Epithelial cell of esophagus (primary cell): ENCODE measurements at regions not wholly inside any gene's neighbourhood (a gene's known extent, or its start where the extent isn't known, plus 50 kb on each side); places are given as distances from the start of the nearest gene placed in this dataset.

Experiments used
- DNase-seq: peaks from one replicate; pipeline ENCODE4 v3.0.0; 2010; ENCODE audit warnings: low read depth
- H3K4me3 ChIP-seq: 2 replicates; pipeline ENCODE4 v1.5.1; 2011; ENCODE audit warnings: mild to moderate bottlenecking, low read length, control low read depth
- TF ChIP-seq, protein P1 (sequence below): IDR thresholded peaks from 2 replicates; pipeline ENCODE4 v1.5.1; 2011; ENCODE audit warnings: low read depth, mild to moderate bottlenecking, low read length, control low read depth, inconsistent platforms; ENCODE audit not compliant: insufficient read depth; ENCODE audit errors: missing control alignments

DNA sequence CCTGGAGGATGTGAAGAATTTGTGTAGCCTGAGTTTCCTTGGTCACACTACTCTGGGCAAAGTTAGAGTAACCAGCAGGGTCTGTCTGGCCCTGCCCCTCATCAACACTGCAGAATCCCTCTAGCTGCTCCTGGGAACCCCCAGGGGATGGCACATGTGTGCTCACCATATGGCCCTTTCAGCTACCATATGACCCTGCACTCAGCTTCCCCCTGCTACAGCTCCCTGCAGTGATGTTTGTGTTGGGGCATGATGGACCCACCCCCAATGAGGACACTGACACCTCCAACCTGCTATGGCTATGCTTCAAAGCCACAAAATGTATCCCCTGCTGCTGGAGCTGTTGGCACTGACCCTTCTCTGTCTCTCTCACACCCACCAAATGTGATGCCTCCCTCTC is 152.7 kb downstream of the SNX18 start:
- DNase-seq, result no peak
- H3K4me3 ChIP-seq, result no peak overlapping the region
- TF ChIP-seq, protein P1, sequence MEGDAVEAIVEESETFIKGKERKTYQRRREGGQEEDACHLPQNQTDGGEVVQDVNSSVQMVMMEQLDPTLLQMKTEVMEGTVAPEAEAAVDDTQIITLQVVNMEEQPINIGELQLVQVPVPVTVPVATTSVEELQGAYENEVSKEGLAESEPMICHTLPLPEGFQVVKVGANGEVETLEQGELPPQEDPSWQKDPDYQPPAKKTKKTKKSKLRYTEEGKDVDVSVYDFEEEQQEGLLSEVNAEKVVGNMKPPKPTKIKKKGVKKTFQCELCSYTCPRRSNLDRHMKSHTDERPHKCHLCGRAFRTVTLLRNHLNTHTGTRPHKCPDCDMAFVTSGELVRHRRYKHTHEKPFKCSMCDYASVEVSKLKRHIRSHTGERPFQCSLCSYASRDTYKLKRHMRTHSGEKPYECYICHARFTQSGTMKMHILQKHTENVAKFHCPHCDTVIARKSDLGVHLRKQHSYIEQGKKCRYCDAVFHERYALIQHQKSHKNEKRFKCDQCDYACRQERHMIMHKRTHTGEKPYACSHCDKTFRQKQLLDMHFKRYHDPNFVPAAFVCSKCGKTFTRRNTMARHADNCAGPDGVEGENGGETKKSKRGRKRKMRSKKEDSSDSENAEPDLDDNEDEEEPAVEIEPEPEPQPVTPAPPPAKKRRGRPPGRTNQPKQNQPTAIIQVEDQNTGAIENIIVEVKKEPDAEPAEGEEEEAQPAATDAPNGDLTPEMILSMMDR, result no peak

DNA sequence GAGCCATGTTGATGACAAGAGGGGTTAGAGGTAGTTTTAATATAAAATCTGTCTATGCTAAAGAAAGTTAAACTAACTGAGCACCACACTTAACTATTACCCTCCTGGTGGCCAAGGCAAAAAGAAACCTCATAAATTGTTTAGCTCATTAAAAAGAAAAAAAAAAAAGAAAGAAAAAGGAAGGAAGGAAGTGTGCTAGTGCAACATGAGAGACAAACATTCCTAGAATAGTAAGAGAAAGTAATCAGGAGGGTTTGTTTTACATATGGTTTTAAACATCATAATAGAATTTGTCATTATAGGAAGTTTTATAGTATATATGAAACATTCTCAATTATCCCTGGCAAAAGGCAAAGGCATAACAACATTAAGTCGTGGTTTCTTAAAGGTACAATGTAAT is 152.3 kb downstream of the SNX18 start:
- H3K4me3 ChIP-seq, result no peak overlapping the region
- TF ChIP-seq, protein P1, result no peak
- no peak for DNase-seq

DNA sequence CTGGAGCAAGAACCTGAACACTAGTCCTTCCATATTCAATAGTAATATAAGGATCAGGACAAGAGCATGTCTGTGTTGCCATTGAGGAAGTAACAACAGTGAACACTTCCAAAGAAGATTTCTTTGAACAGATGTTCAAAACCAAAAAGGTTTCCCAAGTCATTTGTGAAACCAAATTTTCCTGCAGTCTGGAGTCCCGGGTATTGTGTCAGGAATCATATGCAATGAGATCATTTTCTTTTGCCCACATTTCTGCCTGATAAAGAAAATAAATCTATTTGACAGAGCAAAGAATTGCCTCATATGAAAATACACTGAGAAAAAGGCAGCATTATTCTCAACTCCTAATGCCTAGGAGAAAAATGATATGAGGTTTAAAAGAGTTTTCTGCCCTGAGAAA is 151.7 kb downstream of the SNX18 start:
- TF ChIP-seq, protein P1, result no peak
- no peak for DNase-seq
- H3K4me3 ChIP-seq, result no peak overlapping the region

DNA sequence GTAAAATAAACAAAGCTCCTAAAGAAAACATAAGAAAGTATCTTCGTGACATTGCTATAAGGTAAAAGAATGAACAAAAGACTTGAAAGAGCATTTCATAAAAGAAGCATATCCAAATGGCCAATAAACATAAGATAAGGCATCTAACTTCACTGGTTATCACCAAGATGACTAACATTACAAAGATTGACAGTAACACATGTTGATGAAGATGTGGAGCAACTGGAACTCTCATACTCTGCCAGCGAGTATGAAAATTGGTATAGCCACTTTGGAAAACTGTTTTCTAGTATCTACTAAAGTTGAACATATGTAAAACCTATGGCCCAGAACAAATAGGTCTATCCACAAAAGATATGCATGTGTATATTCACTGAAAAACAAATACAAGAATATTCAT is 150.5 kb downstream of the SNX18 start:
- no peak overlapping the region for H3K4me3 ChIP-seq
- no peak for DNase-seq
- TF ChIP-seq, protein P1, result no peak

DNA sequence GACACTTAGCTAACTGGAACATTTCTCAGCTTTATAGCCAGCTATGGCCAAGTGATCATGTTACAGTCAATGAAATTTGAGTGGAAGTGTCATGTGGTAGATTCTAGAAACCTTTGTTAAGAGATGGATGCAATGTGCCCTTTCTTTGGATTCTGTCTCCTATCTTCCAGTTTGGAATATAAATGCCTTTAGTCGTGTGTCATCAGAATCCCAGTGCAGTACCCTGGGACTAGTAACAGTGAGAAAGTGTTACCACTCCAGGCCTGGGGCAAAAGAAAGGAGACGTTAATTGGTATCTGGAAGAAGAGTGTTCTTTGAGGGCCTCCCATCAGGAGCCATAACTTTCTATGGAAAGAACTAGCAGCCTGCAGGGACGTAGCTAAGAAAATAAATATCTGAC is 149.6 kb downstream of the SNX18 start:
- DNase-seq, result no peak
- TF ChIP-seq, protein P1, result no peak
- no peak overlapping the region for H3K4me3 ChIP-seq

DNA sequence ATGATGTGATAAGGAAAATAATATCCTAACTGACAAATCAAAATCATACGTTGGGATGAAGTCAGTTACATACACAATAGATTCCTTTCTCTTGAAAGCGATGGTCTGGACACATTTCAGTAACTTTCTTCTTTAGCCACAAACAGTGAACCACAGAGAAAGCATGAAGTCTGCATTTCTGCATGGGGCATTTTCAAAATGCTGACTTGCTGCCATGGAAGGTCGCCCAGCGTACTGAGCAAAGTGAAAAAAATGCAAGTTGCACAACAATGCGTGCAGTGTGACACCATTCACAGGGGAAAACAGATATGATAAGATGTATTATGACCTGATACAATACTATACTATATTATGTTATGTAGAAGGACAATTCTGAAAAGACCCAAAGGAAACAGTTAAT is 146.3 kb downstream of the SNX18 start:
- TF ChIP-seq, protein P1, result no peak
- no peak overlapping the region for H3K4me3 ChIP-seq
- DNase-seq, result peak; percentile 82

DNA sequence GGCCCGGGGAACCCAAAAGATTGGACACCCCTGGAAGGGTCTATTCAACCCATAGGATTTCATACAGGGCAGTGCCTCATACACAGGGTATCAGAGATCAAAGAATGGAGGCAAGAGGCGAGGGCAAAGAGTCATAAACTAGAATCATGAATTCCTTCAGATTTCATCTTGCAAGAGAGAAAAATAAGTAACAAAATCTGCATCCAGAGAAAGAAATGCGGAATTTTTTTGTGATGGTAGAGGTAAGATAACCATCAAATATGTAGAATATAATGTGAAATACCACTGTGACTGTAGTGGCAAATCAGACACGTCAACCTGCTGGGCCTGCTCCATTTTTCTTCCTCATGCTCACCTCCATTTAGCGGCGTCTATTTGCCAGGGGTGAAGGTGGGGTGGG is 143.6 kb downstream of the SNX18 start:
- H3K4me3 ChIP-seq, result no peak overlapping the region
- TF ChIP-seq, protein P1, result no peak
- no peak for DNase-seq
